Fibroblast of lung (primary cell): ENCODE measurements at regions not wholly inside any gene's neighbourhood (a gene's known extent, or its start where the extent isn't known, plus 50 kb on each side); places are given as distances from the start of the nearest gene placed in this dataset.

Experiments used
- DNase-seq, 2 donors: peaks; one replicate each; pipeline versions ENCODE4 v3.0.0 to v3.0.0-alpha.2; 2010; ENCODE audit warnings: low read depth in 2 of 2
- H2AFZ ChIP-seq: 2 replicates; pipeline ENCODE4 v1.5.1; 2012; ENCODE audit warnings: low read length, control low read depth, inconsistent platforms
- H3K27ac ChIP-seq: 2 replicates; pipeline ENCODE4 v1.5.1; 2011; ENCODE audit warnings: low read length, control low read depth; ENCODE audit not compliant: insufficient read depth
- H3K27me3 ChIP-seq: 2 replicates; pipeline ENCODE4 v1.5.1; 2011; ENCODE audit warnings: mild to moderate bottlenecking, low read length; ENCODE audit not compliant: control insufficient read depth, insufficient read depth
- H3K36me3 ChIP-seq: 2 replicates; pipeline ENCODE4 v1.5.1; 2011; ENCODE audit warnings: low read length; ENCODE audit not compliant: control insufficient read depth, insufficient read depth
- H3K4me1 ChIP-seq: 2 replicates; pipeline ENCODE4 v1.5.1; 2011; ENCODE audit warnings: low read length; ENCODE audit not compliant: control insufficient read depth, insufficient read depth; ENCODE audit errors: extremely low read depth
- H3K4me2 ChIP-seq: 2 replicates; pipeline ENCODE4 v1.5.1; 2011; ENCODE audit warnings: low read length, control low read depth; ENCODE audit not compliant: insufficient read depth; ENCODE audit errors: extremely low read depth
- H3K4me3 ChIP-seq, 4 experiments: fragments of 200-600 bp in 1 of 4; sonication (generic) in 1 of 4; replicated peaks in 1 of 4; 2 replicates each; pipeline ENCODE4 v1.5.1; 2011 to 2016; ENCODE audit warnings: low read length in 4 of 4, low read depth in 3 of 4, mild to moderate bottlenecking in 3 of 4, control low read depth in 2 of 4, inconsistent platforms in 1 of 4, mixed read lengths in 1 of 4; ENCODE audit not compliant: insufficient read depth in 1 of 4; ENCODE audit errors: control extremely low read depth in 1 of 4
- H3K79me2 ChIP-seq: 2 replicates; pipeline ENCODE4 v1.5.1; 2012; ENCODE audit warnings: mild to moderate bottlenecking, low read length, inconsistent platforms; ENCODE audit not compliant: control insufficient read depth, insufficient read depth
- H3K9ac ChIP-seq: 2 replicates; pipeline ENCODE4 v1.5.1; 2011; ENCODE audit warnings: mild to moderate bottlenecking, low read length, control low read depth; ENCODE audit not compliant: insufficient read depth
- H3K9me3 ChIP-seq: 2 replicates; pipeline ENCODE4 v1.5.1; 2012; ENCODE audit warnings: low read depth, low read length; ENCODE audit not compliant: control insufficient read depth, insufficient read depth
- H4K20me1 ChIP-seq: 2 replicates; pipeline ENCODE4 v1.5.1; 2011; ENCODE audit warnings: low read length; ENCODE audit not compliant: control insufficient read depth, insufficient read depth; ENCODE audit errors: extremely low read depth
- EZH2 ChIP-seq: IDR thresholded peaks from 2 replicates; pipeline ENCODE4 v1.5.1; 2012; ENCODE audit warnings: low read length, control low read depth, mild to moderate bottlenecking; ENCODE audit errors: missing control alignments
- TF ChIP-seq, protein P1 (sequence below), 2 donors: IDR thresholded peaks in 1 of 2; conservative IDR thresholded peaks in 1 of 2; 1 replicate in 1 of 2; 2 replicates in 1 of 2; pipeline ENCODE4 v1.5.1; 2011 to 2012; ENCODE audit warnings: low read length in 2 of 2, control low read depth in 1 of 2, inconsistent platforms in 1 of 2, low read depth in 1 of 2, mild to moderate bottlenecking in 1 of 2

DNA sequence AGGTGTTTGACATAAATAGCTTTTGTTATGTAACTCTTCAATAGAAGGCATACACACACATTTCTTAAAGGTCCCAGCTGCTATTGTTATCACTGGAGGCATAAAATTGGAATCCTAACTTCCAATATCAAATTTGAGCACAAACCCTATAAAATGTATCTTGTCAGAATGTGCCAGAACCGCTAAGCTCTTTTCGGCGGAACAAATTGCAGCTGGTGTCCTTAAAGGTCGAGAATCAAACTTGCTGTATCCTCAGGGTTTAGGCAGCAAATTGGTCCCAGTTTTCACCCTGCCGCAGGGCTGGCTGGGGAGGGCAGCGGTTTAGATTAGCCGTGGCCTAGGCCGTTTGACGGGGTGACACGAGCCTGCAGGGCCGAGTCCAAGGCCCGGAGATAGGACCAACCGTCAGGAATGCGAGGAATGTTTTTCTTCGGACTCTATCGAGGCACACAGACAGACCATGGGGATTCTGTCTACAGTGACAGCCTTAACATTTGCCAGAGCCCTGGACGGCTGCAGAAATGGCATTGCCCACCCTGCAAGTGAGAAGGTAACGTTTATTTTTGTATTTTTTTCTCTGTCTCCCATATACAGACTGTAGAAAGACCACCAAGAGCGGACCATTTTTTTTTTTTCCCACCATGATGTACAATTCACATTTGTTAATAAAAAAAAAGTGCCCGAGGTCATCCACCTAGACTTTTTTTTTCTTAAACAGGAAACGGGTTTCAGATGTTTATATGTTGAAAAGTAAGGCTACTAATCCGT lies 297.1 kb downstream of the IRF8 start:
- TF ChIP-seq EZH2 = no peak
- TF ChIP-seq, protein P1, sequence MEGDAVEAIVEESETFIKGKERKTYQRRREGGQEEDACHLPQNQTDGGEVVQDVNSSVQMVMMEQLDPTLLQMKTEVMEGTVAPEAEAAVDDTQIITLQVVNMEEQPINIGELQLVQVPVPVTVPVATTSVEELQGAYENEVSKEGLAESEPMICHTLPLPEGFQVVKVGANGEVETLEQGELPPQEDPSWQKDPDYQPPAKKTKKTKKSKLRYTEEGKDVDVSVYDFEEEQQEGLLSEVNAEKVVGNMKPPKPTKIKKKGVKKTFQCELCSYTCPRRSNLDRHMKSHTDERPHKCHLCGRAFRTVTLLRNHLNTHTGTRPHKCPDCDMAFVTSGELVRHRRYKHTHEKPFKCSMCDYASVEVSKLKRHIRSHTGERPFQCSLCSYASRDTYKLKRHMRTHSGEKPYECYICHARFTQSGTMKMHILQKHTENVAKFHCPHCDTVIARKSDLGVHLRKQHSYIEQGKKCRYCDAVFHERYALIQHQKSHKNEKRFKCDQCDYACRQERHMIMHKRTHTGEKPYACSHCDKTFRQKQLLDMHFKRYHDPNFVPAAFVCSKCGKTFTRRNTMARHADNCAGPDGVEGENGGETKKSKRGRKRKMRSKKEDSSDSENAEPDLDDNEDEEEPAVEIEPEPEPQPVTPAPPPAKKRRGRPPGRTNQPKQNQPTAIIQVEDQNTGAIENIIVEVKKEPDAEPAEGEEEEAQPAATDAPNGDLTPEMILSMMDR (conservative IDR thresholded peaks at IDR 0.05 in 1 of 2, IDR thresholded peaks at IDR 0.05 in 1 of 2; ENCODE audit: low read depth in 1 of 2, low read length in 2 of 2) = no peak
- H3K27me3 ChIP-seq = peaks cover 7% of the 10 kb centered on the region
- H3K4me2 ChIP-seq = no peak overlapping the region
- no peak overlapping the region for H3K27ac ChIP-seq
- no peak overlapping the region for H3K4me3 ChIP-seq
- H3K79me2 ChIP-seq = no peaks in the 10 kb centered on the region
- H3K4me1 ChIP-seq = peaks cover 2% of the 10 kb centered on the region
- DNase-seq = no peak
- H4K20me1 ChIP-seq = no peaks in the 10 kb centered on the region
- no peaks in the 10 kb centered on the region for H3K9me3 ChIP-seq
- H3K36me3 ChIP-seq = no peaks in the 10 kb centered on the region
- H2AFZ ChIP-seq = no peak overlapping the region
- H3K9ac ChIP-seq = no peak overlapping the region

DNA sequence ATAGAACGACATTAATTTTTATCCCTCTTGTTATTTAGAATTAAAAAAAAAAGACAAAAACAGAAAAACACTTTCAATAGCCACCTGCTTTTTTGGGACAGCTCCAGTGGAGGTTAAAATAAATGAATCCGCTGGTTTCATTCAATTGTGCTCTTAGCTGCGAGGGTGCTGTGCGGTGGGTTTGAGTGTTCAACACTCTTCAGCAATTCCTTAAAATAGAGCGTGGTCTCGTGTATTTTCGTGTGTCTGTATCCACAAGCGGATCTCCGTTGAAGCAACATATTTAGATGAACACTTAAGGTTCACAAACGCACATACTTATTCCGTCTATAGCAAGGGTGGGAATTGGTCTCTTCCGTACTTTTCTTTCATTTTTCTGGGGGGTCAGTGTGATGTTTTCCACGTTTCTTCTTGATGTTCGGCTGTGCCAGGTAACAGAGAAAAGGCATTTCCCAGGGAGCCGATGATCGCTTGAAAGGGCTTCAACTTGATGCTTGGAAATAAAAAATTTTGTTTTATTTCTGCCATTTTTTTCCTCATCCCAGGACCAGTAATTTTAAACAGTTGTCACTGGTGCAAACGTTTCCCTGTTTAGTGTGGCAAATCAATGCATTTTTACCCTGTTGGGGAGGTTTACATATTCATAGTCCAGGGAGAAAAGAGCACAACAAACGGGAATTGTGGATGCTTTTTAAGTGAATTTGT lies 297.9 kb downstream of the IRF8 start:
- H3K4me3 ChIP-seq = no peak overlapping the region
- no peak overlapping the region for H3K27ac ChIP-seq
- no peak for DNase-seq
- H3K9ac ChIP-seq = no peak overlapping the region
- H3K36me3 ChIP-seq = no peaks in the 10 kb centered on the region
- no peak for TF ChIP-seq EZH2
- TF ChIP-seq, protein P1 (conservative IDR thresholded peaks at IDR 0.05 in 1 of 2, IDR thresholded peaks at IDR 0.05 in 1 of 2; ENCODE audit: low read depth in 1 of 2, low read length in 2 of 2) = no peak
- H3K9me3 ChIP-seq = no peaks in the 10 kb centered on the region
- peaks cover 2% of the 10 kb centered on the region for H3K4me1 ChIP-seq
- H2AFZ ChIP-seq = no peak overlapping the region
- H4K20me1 ChIP-seq = no peaks in the 10 kb centered on the region
- no peak overlapping the region for H3K4me2 ChIP-seq
- peaks cover 7% of the 10 kb centered on the region for H3K27me3 ChIP-seq
- H3K79me2 ChIP-seq = no peaks in the 10 kb centered on the region

DNA sequence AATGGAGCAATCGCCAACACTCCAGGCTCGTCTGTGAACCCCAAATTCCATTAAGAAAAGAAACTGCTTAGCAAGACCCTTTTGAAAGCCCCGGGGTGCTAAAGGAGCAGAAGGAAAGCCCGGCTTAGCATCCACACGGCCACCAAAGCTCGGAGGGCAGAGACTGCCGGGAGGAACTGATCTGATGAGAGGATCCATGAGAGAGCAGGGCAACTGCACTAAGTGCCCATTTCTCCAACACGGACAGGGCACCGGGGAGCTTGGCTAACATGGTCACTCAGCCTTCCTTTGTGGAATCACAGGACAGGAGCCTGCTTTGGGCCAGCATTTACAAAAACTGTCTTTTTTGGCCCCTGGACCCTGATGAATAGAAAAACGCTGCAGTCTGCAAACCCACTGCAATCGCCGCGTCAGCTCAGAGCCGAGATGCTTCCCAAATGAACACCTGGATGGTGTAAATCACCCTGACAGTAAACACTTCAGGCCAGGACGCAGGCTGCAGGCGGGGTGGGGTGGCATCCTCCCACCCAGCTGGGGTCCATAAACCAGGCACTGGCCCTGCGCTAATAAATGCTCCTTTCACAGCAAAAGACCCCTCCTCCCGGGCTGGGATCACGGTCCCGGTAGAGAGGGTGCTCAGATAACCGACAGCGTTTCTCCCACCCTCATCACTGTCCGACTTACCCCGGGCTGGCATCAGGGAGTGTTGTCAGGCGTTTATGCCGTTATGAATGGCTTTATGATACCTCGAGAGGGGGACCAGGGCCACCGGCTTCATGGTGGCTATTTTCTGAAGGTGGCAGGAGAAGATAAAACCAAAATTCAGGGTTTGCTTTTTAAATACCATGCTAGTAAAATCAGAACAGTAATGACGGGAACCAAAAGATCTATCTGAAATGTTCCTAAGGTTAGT lies 299.5 kb downstream of the IRF8 start:
- Histone ChIP-seq H2AFZ (no peak overlapping the region), H4K20me1 (no peaks in the 10 kb centered on the region), H3K4me1 (peaks cover 2% of the 10 kb centered on the region), H3K36me3 (no peaks in the 10 kb centered on the region), H3K27me3 (peaks cover 7% of the 10 kb centered on the region), H3K9me3 (no peaks in the 10 kb centered on the region), H3K27ac (no peak overlapping the region), H3K79me2 (no peaks in the 10 kb centered on the region), H3K4me3 (no peak overlapping the region), H3K9ac (no peak overlapping the region), H3K4me2 (no peak overlapping the region)
- no peak for TF ChIP-seq EZH2
- TF ChIP-seq, protein P1 (conservative IDR thresholded peaks at IDR 0.05 in 1 of 2, IDR thresholded peaks at IDR 0.05 in 1 of 2; ENCODE audit: low read depth in 1 of 2, low read length in 2 of 2) = no peak
- DNase-seq = no peak
